Endothelial cell (in vitro differentiated cells): ENCODE measurements at regions not wholly inside any gene's neighbourhood (a gene's known extent, or its start where the extent isn't known, plus 50 kb on each side); places are given as distances from the start of the nearest gene placed in this dataset.

Source experiments
- DNase-seq: peaks from one replicate; pipeline ENCODE4 v3.0.0; 2021; ENCODE audit warnings: low spot score
- H3K27ac Mint-ChIP-seq: one replicate; pipeline ENCODE4 v1.8.0; 2021; ENCODE audit warnings: mixed read lengths, inconsistent platforms; ENCODE audit not compliant: unreplicated experiment
- H3K27me3 Mint-ChIP-seq: one replicate; pipeline ENCODE4 v1.8.0; 2021; ENCODE audit warnings: mild to moderate bottlenecking, moderate library complexity, mixed read lengths, inconsistent platforms; ENCODE audit not compliant: unreplicated experiment
- H3K36me3 Mint-ChIP-seq: one replicate; pipeline ENCODE4 v1.8.0; 2021; ENCODE audit warnings: mild to moderate bottlenecking, low read depth, mixed read lengths, inconsistent platforms; ENCODE audit not compliant: unreplicated experiment
- H3K4me1 Mint-ChIP-seq: one replicate; pipeline ENCODE4 v1.8.0; 2021; ENCODE audit warnings: mild to moderate bottlenecking, mixed read lengths, inconsistent platforms; ENCODE audit not compliant: unreplicated experiment
- H3K4me3 Mint-ChIP-seq: one replicate; pipeline ENCODE4 v1.8.0; 2021; ENCODE audit warnings: mild to moderate bottlenecking, mixed read lengths, inconsistent platforms; ENCODE audit not compliant: unreplicated experiment
- H3K9me3 Mint-ChIP-seq: one replicate; pipeline ENCODE4 v1.8.0; 2021; ENCODE audit warnings: mixed read lengths, inconsistent platforms; ENCODE audit not compliant: unreplicated experiment
- TF ChIP-seq, protein P1 (sequence below): fragments of 200-600 bp; sonication (generic); IDR thresholded peaks from one replicate; pipeline ENCODE4 v1.5.0; 2021; ENCODE audit warnings: antibody characterized with exemption; ENCODE audit not compliant: unreplicated experiment

DNA sequence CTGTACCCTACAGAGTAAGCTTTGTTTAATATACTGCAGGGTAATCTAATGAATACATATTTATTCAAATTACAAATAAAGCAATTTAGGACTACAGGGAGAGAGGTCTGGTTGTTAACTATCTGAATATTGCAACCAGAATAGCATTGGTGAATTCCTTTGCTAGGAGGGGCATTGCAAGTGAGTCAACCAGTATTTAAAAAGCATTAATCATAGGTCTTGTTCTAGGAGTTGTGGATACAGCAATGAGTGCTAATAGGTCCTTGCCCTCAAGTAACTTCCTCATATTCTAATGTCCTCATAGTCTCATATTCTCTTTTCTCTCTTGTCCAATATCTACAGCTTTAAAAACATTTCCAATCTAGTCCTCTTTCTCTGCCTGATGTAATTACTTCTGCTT, 531.4 kb downstream of the CDH11 start:
- no peak for DNase-seq
- H3K4me1 Mint-ChIP-seq: no peaks in the 10 kb centered on the region
- no peaks in the 10 kb centered on the region for H3K27me3 Mint-ChIP-seq
- H3K9me3 Mint-ChIP-seq: no peaks in the 10 kb centered on the region
- TF ChIP-seq, protein P1, sequence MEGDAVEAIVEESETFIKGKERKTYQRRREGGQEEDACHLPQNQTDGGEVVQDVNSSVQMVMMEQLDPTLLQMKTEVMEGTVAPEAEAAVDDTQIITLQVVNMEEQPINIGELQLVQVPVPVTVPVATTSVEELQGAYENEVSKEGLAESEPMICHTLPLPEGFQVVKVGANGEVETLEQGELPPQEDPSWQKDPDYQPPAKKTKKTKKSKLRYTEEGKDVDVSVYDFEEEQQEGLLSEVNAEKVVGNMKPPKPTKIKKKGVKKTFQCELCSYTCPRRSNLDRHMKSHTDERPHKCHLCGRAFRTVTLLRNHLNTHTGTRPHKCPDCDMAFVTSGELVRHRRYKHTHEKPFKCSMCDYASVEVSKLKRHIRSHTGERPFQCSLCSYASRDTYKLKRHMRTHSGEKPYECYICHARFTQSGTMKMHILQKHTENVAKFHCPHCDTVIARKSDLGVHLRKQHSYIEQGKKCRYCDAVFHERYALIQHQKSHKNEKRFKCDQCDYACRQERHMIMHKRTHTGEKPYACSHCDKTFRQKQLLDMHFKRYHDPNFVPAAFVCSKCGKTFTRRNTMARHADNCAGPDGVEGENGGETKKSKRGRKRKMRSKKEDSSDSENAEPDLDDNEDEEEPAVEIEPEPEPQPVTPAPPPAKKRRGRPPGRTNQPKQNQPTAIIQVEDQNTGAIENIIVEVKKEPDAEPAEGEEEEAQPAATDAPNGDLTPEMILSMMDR: no peak
- no peaks in the 10 kb centered on the region for H3K36me3 Mint-ChIP-seq
- H3K27ac Mint-ChIP-seq: no peak overlapping the region
- H3K4me3 Mint-ChIP-seq: no peak overlapping the region

DNA sequence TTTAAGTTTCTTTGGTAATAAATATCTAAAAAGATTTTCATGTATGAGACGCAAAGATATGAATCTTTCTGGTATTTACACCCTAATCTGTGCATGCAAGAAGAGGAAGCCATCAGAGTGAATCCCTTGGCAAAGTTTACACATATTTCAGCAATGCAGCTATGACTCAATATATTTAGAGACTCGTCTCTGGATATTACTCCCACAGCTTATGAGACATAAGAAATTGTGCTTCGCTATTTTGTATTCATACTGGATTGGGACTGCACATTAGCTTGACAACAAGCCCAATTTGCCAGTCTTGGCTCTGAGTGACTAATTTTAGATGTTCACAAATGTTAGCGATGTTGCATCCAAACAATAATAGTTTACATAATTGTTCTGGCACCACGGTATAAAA, 532.0 kb downstream of the CDH11 start:
- no peak overlapping the region for H3K4me3 Mint-ChIP-seq
- TF ChIP-seq, protein P1: no peak

DNA sequence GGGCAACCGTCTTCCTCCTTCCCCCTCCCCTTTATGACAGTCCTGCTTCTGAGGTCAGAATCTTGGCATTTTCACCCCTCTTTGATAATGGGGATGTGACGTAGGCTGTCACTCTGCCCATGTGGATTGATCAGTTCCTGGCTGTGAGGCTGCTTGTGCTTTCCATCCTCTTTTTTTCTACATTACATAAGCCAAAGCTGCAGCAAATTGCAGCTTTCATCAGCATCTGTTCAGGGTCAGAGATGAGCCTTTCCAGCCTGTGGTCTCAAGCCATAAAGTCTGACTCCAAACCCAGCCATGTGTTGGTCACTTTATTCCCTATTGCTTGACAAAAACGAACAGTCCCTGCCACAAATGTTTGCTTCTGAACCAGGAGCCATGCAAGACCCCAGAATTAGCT, 535.1 kb downstream of the CDH11 start:
- Mint-ChIP-seq H3K4me1 (peaks cover 3% of the 10 kb centered on the region), H3K27me3 (no peaks in the 10 kb centered on the region), H3K9me3 (no peaks in the 10 kb centered on the region), H3K27ac (no peak overlapping the region), H3K36me3 (no peaks in the 10 kb centered on the region), H3K4me3 (no peak overlapping the region)
- TF ChIP-seq, protein P1: no peak
- no peak for DNase-seq

More for the DNA sequence above, 532.0 kb downstream of the CDH11 start:
- no peaks in the 10 kb centered on the region for H3K27me3 Mint-ChIP-seq
- H3K4me1 Mint-ChIP-seq: peaks cover under 1% of the 10 kb centered on the region
- no peaks in the 10 kb centered on the region for H3K36me3 Mint-ChIP-seq
- DNase-seq: no peak
- no peaks in the 10 kb centered on the region for H3K9me3 Mint-ChIP-seq
- H3K27ac Mint-ChIP-seq: no peak overlapping the region

DNA sequence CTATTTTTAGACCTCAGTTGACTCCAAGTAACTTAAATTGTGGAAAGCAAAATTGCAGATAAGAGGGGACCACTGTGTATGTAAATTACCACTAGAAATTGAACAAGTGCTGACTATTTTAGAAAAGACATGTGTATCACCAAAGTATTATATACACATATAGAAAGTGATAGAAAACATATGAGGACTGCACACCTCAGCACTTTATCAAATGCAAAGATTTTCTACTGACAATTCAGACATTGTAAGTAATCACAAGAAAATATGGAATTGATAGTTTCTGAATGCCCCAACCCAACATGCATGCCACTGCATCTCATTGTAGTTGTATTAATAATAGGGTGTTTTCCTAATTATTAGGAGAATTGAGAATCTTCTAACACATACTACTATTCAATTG, 536.5 kb downstream of the CDH11 start:
- Mint-ChIP-seq H3K4me3 (no peak overlapping the region), H3K36me3 (no peaks in the 10 kb centered on the region), H3K9me3 (no peaks in the 10 kb centered on the region), H3K27me3 (no peaks in the 10 kb centered on the region), H3K27ac (no peak overlapping the region), H3K4me1 (peaks cover 3% of the 10 kb centered on the region)
- TF ChIP-seq, protein P1: no peak
- DNase-seq: no peak

DNA sequence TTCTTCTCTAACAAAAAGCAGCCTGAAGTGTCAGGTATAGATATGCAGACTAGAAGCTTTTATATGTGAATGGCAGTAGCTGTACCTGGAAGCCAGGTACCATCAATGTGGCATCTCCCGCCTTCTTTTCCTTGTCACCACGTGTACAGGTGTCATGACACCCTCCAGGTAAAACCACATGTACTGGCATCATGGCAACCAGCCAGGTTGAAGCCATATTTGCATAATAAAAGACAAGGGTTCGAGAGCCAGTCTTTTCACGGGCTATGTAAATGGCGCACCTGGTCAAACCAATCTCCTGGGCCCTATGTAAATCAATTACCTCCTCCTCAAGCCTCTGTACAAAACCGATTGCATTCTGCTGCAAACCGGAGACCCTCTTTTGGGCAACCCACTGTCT, 541.3 kb downstream of the CDH11 start:
- peaks cover 3% of the 10 kb centered on the region for H3K4me1 Mint-ChIP-seq
- no peaks in the 10 kb centered on the region for H3K27me3 Mint-ChIP-seq
- H3K4me3 Mint-ChIP-seq: no peak overlapping the region
- no peaks in the 10 kb centered on the region for H3K9me3 Mint-ChIP-seq
- H3K27ac Mint-ChIP-seq: no peak overlapping the region
- TF ChIP-seq, protein P1: no peak
- no peaks in the 10 kb centered on the region for H3K36me3 Mint-ChIP-seq
- DNase-seq: no peak
